GM12892 (cell line): ENCODE measurements at regions not wholly inside any gene's neighbourhood (a gene's known extent, or its start where the extent isn't known, plus 50 kb on each side); places are given as distances from the start of the nearest gene placed in this dataset.

Source experiments
- POLR2A ChIP-seq: IDR thresholded peaks from 2 replicates; pipeline ENCODE4 v1.6.1; 2011; ENCODE audit warnings: low read depth, low read length, control low read depth
- POLR2AphosphoS5 ChIP-seq: IDR thresholded peaks from 2 replicates; pipeline ENCODE4 v1.6.1; 2011; ENCODE audit warnings: low read depth, low read length, control low read depth
- TAF1 ChIP-seq: IDR thresholded peaks from 2 replicates; pipeline ENCODE4 v1.6.1; 2011; ENCODE audit warnings: low read depth, mild to moderate bottlenecking, control low read depth, low read length, borderline replicate concordance

DNA sequence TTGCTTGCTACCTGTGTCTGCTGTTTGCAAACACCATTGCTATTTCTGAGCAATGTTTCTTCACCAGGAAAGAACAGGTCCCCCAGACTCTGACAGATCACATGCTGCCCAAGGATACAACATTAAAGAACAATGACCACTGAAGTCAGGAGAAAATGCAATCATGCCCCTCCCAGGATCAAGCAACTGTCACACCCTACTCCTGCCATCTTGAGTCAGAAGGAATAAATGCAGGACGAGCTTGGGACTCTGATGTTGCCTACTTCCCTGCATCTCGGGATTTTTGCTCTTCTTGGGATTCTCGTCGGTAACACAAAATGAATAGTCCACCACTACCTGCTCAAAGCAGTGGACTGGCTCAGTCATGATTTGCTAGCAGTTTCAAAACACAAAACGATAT, 490.6 kb downstream of the COG6 start:
- no peak for TF ChIP-seq POLR2A
- TF ChIP-seq POLR2AphosphoS5 = no peak
- TF ChIP-seq TAF1 = no peak
